ENCODE measurements at regions not wholly inside any gene's neighbourhood (a gene's known extent, or its start where the extent isn't known, plus 50 kb on each side); places are given as distances from the start of the nearest gene placed in this dataset.

DNA sequence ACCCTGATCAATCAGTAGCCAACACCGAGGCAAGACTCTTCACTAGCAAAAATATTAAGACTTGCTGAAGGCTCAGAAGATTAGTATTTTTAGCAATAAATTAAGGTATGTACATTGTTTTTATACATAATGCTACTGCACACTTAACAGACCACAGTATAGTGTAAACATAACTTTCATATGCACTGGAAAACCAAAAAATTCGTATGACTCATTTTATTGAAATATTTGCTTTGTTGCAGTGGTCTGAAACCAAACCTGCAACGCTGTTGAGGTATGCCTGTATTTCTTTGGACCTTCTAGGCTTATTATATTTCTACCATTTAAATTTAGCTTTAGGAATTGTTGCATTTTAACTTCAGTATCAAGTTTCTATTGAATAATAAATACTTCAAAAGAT is 65.8 kb upstream of the BCL9 start:
- DNase-seq (ENCODE audit: low spot score) (no peak), ATAC-seq (no peak)
- H2AFZ ChIP-seq, result no peak overlapping the region
- no peak overlapping the region for H3K27ac ChIP-seq (ENCODE audit: low read depth)
- Mint-ChIP-seq H3K27me3 (ENCODE audit: insufficient read depth, low read depth, poor library complexity) (peaks cover 2% of the 10 kb centered on the region), H3K9me3 (no peaks in the 10 kb centered on the region), H3K4me1 (no peaks in the 10 kb centered on the region), H3K4me3 (no peak overlapping the region), H3K36me3 (ENCODE audit: low read depth) (no peaks in the 10 kb centered on the region), H3K27ac (no peak overlapping the region)
- H3K4me3 ChIP-seq, result no peak overlapping the region
- H3K36me3 ChIP-seq (ENCODE audit: insufficient read depth), result no peaks in the 10 kb centered on the region
- H3K4me1 ChIP-seq (ENCODE audit: insufficient read depth), result no peaks in the 10 kb centered on the region
- H3K27me3 ChIP-seq (ENCODE audit: insufficient read depth), result no peaks in the 10 kb centered on the region
- H3K79me2 ChIP-seq (replicated peaks; ENCODE audit: insufficient read depth), result no peaks in the 10 kb centered on the region
- no peaks in the 10 kb centered on the region for H4K20me1 ChIP-seq (replicated peaks; ENCODE audit: insufficient read depth)
- H3F3A ChIP-seq (replicated peaks; ENCODE audit: low read depth), result no peaks in the 10 kb centered on the region
- no peak overlapping the region for H3K4me2 ChIP-seq
- H3K9me2 ChIP-seq (ENCODE audit: insufficient read depth), result peaks cover 4% of the 10 kb centered on the region; the same call in 1 of the 2 replicates
- TF ChIP-seq EZH2 (IDR thresholded peaks at IDR 0.05; ENCODE audit: low read depth, unreplicated experiment) (no peak), EZH2phosphoT487 (IDR thresholded peaks at IDR 0.05; ENCODE audit: unreplicated experiment) (no peak), ZNF331 (CRISPR knock-in tag; IDR thresholded peaks at IDR 0.05; ENCODE audit: low read depth) (no peak), CREB1 (CRISPR knock-in tag; IDR thresholded peaks at IDR 0.05; ENCODE audit: low read depth) (no peak), POLR2AphosphoS5 (IDR thresholded peaks at IDR 0.05; ENCODE audit: low read depth) (no peak), JUNB (IDR thresholded peaks at IDR 0.05; ENCODE audit: unreplicated experiment) (no peak), STAT1 (IDR thresholded peaks at IDR 0.05; ENCODE audit: unreplicated experiment) (no peak), NANOG (IDR thresholded peaks at IDR 0.05; ENCODE audit: borderline replicate concordance) (no peak), ZNF114 (CRISPR knock-in tag; IDR thresholded peaks at IDR 0.05) (no peak)
- TF ChIP-seq, protein P1, sequence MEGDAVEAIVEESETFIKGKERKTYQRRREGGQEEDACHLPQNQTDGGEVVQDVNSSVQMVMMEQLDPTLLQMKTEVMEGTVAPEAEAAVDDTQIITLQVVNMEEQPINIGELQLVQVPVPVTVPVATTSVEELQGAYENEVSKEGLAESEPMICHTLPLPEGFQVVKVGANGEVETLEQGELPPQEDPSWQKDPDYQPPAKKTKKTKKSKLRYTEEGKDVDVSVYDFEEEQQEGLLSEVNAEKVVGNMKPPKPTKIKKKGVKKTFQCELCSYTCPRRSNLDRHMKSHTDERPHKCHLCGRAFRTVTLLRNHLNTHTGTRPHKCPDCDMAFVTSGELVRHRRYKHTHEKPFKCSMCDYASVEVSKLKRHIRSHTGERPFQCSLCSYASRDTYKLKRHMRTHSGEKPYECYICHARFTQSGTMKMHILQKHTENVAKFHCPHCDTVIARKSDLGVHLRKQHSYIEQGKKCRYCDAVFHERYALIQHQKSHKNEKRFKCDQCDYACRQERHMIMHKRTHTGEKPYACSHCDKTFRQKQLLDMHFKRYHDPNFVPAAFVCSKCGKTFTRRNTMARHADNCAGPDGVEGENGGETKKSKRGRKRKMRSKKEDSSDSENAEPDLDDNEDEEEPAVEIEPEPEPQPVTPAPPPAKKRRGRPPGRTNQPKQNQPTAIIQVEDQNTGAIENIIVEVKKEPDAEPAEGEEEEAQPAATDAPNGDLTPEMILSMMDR (conservative IDR thresholded peaks at IDR 0.05; ENCODE audit: low read depth in 2 of 2), result no peak
- TF ChIP-seq, protein P2, sequence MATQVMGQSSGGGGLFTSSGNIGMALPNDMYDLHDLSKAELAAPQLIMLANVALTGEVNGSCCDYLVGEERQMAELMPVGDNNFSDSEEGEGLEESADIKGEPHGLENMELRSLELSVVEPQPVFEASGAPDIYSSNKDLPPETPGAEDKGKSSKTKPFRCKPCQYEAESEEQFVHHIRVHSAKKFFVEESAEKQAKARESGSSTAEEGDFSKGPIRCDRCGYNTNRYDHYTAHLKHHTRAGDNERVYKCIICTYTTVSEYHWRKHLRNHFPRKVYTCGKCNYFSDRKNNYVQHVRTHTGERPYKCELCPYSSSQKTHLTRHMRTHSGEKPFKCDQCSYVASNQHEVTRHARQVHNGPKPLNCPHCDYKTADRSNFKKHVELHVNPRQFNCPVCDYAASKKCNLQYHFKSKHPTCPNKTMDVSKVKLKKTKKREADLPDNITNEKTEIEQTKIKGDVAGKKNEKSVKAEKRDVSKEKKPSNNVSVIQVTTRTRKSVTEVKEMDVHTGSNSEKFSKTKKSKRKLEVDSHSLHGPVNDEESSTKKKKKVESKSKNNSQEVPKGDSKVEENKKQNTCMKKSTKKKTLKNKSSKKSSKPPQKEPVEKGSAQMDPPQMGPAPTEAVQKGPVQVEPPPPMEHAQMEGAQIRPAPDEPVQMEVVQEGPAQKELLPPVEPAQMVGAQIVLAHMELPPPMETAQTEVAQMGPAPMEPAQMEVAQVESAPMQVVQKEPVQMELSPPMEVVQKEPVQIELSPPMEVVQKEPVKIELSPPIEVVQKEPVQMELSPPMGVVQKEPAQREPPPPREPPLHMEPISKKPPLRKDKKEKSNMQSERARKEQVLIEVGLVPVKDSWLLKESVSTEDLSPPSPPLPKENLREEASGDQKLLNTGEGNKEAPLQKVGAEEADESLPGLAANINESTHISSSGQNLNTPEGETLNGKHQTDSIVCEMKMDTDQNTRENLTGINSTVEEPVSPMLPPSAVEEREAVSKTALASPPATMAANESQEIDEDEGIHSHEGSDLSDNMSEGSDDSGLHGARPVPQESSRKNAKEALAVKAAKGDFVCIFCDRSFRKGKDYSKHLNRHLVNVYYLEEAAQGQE (IDR thresholded peaks at IDR 0.05; ENCODE audit: unreplicated experiment), result no peak
- TF ChIP-seq, protein P3, sequence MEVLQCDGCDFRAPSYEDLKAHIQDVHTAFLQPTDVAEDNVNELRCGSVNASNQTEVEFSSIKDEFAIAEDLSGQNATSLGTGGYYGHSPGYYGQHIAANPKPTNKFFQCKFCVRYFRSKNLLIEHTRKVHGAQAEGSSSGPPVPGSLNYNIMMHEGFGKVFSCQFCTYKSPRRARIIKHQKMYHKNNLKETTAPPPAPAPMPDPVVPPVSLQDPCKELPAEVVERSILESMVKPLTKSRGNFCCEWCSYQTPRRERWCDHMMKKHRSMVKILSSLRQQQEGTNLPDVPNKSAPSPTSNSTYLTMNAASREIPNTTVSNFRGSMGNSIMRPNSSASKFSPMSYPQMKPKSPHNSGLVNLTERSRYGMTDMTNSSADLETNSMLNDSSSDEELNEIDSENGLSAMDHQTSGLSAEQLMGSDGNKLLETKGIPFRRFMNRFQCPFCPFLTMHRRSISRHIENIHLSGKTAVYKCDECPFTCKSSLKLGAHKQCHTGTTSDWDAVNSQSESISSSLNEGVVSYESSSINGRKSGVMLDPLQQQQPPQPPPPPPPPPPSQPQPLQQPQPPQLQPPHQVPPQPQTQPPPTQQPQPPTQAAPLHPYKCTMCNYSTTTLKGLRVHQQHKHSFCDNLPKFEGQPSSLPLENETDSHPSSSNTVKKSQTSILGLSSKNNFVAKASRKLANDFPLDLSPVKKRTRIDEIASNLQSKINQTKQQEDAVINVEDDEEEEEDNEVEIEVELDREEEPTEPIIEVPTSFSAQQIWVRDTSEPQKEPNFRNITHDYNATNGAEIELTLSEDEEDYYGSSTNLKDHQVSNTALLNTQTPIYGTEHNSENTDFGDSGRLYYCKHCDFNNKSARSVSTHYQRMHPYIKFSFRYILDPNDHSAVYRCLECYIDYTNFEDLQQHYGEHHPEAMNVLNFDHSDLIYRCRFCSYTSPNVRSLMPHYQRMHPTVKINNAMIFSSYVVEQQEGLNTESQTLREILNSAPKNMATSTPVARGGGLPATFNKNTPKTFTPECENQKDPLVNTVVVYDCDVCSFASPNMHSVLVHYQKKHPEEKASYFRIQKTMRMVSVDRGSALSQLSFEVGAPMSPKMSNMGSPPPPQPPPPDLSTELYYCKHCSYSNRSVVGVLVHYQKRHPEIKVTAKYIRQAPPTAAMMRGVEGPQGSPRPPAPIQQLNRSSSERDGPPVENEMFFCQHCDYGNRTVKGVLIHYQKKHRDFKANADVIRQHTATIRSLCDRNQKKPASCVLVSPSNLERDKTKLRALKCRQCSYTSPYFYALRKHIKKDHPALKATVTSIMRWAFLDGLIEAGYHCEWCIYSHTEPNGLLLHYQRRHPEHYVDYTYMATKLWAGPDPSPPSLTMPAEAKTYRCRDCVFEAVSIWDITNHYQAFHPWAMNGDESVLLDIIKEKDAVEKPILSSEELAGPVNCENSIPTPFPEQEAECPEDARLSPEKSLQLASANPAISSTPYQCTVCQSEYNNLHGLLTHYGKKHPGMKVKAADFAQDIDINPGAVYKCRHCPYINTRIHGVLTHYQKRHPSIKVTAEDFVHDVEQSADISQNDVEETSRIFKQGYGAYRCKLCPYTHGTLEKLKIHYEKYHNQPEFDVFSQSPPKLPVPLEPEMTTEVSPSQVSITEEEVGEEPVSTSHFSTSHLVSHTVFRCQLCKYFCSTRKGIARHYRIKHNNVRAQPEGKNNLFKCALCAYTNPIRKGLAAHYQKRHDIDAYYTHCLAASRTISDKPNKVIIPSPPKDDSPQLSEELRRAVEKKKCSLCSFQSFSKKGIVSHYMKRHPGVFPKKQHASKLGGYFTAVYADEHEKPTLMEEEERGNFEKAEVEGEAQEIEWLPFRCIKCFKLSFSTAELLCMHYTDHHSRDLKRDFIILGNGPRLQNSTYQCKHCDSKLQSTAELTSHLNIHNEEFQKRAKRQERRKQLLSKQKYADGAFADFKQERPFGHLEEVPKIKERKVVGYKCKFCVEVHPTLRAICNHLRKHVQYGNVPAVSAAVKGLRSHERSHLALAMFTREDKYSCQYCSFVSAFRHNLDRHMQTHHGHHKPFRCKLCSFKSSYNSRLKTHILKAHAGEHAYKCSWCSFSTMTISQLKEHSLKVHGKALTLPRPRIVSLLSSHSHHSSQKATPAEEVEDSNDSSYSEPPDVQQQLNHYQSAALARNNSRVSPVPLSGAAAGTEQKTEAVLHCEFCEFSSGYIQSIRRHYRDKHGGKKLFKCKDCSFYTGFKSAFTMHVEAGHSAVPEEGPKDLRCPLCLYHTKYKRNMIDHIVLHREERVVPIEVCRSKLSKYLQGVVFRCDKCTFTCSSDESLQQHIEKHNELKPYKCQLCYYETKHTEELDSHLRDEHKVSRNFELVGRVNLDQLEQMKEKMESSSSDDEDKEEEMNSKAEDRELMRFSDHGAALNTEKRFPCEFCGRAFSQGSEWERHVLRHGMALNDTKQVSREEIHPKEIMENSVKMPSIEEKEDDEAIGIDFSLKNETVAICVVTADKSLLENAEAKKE (CRISPR knock-in tag; IDR thresholded peaks at IDR 0.05), result no peak
- TF ChIP-seq, protein P4, sequence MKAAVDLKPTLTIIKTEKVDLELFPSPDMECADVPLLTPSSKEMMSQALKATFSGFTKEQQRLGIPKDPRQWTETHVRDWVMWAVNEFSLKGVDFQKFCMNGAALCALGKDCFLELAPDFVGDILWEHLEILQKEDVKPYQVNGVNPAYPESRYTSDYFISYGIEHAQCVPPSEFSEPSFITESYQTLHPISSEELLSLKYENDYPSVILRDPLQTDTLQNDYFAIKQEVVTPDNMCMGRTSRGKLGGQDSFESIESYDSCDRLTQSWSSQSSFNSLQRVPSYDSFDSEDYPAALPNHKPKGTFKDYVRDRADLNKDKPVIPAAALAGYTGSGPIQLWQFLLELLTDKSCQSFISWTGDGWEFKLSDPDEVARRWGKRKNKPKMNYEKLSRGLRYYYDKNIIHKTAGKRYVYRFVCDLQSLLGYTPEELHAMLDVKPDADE (IDR thresholded peaks at IDR 0.05), result no peak

Data from GM23338 (cell line).